ENCODE measurements at regions not wholly inside any gene's neighbourhood (a gene's known extent, or its start where the extent isn't known, plus 50 kb on each side); places are given as distances from the start of the nearest gene placed in this dataset.

DNA sequence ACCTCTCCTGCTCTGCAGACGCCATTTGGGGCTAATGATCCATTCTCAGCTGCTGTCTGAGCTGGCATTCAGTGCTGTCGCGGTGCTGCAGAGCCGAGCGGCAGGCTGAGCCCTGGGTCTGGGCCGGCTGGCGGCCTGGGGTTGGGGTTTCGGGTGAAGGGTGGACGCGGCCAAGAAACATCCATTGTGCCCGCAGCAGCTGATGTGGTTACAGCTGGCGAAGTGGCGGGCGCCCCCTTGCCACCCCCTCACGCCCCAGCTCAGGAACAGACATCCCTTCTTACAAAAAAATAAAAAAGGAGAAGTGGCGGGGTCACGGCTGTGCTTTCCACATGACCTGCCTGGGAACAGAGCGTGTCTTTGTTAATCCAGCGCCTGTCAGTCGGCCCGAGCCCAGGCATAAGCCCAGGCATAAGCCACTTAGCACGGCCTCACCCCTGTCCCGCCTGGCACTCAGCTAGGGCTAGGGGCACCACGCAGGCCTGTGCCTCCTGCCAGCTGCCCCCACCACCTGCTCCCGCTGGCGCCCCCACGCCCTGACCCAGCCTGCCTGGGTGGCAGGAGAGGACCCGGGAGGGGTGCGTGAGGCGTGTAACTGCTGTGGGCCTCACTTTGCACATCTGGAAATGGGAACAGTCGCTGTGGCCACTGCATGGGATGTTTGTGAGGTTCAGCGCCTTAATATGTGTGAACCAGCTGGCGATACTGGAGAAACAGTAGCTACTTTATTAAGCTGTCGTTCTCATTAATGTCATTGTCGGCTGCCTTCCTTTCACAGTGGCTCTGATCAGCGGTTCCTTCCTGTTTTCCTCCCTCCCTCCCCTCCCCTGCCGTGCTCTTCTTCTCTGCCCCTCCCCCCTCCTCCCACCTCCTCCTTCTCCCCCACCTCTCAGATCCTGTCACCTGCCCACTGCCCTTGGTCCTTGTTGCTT is 197.7 kb upstream of the CIBAR2 start:
- DNase-seq (ENCODE audit: low spot score) = no peak

DNA sequence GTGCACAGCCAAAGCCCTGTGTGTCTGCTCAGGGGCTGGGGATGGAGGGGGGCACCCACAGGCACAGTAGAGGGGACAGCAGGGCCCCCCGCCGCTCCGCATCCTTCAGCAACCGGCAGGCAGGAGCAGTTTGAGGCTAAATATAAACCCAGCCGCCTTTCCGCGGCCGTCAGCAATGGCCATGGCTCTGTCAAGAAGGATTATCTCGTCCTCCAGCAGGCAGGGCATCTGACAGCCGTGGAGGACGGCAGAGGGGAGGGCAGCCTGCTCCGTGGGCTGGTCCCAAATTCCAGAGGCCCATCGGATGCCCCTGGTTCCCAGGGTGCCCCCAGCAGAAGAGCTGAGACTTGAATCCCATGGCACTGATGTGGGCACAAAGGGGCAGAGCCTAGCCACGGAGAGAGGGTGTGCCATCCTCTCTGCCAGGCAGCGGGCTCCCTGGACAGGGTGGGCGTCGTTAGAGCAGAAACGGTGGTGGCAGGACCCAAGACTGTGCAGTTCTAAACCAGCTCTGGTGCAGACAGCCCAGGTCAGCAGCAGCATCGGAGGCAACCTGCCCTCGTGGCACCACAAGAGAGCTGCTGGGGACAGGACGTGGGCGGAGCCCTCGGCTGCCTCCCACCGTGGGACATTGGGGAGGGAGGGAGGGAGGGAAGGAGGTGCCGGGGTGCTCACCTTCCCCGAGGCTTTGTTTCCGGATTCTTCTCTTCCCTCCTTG is 198.8 kb upstream of the CIBAR2 start:
- no peak for DNase-seq (ENCODE audit: low spot score)

DNA sequence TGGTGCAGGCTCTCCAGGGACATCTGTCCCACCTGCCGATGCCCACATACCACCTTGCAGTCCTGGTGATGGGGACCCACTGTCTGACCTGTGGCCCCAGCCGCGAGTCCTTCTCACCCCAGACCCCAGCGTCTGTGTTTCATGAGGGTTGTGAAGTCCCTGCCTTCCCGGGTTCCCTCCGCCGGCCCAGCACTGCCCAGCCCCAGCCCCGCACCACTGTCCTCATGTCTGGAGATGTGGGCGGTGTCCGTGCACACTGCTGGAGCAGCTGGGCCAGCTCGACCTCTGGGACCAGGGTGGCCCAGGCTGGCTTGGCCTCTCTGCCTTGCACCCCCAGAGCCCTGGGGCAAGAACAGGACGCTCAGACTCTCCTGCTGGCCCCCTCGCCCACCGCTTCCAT is 199.5 kb upstream of the CIBAR2 start:
- no peak for DNase-seq (ENCODE audit: low spot score)

DNA sequence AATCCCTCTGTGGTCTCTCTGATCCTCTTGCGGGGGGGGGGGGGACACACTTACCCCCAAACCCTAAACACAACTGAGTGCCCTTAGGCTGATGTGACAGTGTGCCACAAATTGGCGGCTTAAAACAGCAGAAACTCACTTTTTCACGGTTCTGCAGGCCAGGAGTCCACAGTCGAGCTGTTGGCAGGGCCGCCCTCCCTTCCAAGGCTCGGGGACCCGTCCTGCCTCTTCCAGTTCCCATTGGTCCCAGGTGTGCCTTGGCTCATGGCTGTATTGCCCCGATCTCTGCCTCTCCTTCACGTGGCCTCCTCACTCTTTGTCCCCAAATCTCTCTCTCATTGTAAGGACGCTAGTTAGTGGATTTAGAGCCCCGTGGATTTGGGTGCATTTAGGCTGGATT is 199.9 kb upstream of the CIBAR2 start:
- DNase-seq (ENCODE audit: low spot score) = no peak

DNA sequence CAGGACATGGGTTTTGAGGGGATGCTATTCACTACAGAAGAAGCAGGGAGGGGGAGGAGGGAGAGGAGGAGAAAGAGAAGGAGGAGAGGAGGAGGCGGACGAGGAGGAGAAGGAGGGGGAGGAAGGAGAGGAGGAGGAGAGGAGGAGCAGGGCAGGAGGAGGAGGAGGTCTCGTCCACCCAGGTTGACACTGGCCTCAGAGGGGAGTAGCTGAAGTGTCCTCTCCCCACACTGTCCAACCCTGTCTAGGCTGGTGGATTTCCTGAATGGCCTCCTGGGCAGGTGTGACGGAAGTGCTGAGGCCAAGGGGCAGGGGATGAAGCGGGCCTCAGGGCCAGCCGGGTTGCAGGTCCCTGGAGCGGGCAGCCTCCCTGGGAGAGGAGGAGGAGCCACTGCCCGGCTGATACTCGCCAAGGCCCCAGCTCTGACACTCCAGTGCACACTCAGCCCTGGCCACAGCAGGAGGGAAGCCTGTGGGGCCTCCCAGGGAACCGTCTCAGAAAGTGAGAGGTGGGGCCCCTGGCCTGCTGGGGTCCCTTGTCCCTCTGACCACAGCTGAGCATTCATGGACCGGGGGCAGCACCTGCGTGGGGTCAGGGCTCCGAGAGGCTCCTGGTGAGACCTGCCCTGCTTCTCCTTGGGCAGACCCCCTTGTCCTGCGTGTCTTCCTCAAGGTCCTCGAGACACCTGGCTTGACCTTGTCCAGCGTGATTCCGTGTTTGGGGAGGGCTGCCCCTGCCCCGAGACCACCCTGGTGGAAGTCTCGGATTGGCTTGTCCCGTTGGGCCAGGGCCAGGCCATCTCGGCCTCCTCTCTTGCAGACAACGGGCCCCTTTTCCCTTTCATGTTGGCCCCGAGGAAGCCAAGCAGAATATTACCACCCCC is 200.6 kb upstream of the CIBAR2 start:
- no peak for DNase-seq (ENCODE audit: low spot score)

DNA sequence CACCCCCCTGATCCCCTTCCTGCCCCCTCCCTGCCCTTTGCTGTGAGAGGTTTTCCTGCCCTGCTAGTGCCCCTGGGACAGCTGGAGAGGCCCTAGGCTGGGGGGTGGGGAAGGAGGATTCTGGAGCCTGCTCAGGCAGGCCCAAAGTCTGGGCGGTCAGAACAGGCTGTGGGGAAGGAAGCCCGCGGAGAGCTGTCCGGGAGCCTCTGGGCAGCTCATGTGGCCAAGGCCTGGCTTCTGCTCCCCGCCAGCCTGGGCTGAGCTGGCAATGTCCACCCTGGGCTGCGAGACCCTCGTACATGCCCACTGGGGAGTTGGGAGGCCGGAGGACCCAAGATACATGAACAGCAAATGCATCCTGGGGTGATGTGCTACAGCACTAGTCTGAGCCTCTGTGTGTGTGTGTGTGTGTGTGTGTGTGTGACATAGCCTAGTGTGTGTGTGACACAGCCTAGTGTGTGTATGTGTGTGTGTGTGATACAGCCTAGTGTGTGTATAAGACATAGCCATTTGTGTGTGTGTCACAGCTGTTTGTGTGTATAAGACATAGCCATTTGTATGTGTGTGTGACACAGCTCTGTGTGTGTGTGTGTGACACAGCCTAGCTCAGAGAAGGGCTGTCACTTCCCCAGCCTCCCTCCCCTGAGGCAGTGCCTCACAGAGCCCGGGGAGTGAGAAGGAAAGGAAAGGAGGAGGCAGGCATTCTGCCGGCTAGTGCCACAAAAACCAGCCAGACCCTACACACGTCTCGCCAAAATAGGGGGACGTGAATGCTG is 201.4 kb upstream of the CIBAR2 start:
- no peak for DNase-seq (ENCODE audit: low spot score)

DNA sequence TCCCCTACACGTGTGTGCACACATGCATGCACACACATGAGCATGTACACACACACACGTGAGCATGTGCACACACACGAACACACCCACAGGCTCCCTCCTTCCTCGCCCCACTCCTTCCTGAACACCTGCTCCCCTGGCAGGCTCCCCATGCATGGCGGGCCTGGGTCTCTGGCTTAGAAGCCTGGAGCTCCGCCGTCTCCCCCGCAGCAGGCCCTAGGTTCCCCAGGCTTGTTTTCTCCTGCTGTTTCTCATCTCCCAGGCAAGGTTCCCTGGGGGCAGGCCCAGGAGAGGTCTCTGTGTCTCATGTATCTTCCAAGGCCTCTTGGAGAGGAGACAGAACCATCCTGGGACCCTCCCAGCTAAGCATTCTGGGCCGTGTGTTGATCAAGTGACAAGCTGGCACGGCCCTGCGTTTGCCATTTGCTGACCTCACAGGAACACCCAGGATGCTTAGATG is 202.3 kb upstream of the CIBAR2 start:
- DNase-seq (ENCODE audit: low spot score) = no peak

DNA sequence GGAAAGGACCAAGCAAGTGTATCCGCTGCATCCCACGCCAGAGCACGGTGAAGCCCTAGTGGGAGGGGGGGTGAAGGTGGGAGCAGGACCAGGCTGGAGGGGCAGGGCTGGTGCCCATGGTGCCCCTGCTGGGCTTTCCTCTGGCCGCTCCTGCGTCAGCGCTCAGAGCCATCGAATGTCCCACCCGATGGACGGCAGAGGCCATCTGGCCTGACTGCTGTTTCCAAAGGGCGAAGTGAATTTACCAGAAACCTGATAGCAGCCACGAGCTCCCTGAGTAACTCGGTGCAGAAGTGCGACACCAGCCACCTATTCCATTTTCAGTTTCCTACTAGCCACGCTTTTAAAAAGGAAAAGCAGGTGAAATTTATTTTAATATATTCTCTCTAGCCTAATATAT is 203.6 kb upstream of the CIBAR2 start:
- DNase-seq (ENCODE audit: low spot score) = no peak

DNA sequence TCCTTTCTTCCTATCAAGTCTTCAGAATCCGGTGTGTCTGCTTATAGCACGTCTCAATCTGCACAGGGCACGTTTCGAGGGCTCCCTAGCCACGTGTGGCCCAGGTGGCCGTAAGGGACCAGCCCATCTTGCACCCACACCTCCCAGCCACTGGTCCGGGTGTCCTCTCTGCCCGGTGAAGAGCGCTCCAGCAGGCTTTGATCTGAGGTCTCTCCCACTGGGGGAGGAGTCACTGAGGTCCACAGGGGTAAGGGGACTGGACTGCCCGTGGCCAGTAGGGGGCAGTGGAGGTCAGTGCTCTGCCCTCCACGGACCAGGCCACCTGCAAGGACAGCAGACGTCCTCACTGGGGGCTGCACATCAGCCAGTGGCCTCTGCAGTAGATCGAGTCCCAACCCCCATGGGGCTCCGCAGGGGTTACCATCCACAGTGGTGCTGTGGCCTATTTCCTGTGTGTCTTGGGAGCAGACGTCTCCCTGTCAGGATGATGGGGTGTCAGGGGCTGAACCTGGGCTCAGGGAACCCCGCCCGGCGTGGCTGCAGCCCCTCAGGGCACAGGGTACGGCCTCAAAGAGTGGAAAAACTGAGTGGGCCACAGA is 204.1 kb upstream of the CIBAR2 start:
- peak; percentile 77 for DNase-seq (ENCODE audit: low spot score)

DNA sequence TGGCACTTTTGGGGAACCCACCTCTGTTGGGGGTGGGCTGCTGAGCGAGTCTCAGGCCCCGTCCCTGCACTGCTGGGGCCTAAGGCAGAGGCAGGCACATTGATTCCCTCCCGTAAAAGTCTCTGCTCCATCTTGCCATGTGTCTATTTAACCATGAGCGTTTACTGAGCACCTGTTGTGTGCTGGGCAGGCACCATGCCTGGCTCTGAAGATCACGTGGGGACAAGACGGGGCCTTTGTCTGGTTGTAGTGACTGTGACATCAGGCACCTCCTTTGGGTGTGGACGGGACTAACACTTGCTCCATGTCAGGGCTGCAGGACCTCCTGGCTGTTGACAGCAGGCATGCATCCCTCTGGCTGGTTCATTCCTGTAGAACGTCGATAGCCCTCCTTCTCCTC is 204.7 kb upstream of the CIBAR2 start:
- DNase-seq (ENCODE audit: low spot score) = no peak

DNA sequence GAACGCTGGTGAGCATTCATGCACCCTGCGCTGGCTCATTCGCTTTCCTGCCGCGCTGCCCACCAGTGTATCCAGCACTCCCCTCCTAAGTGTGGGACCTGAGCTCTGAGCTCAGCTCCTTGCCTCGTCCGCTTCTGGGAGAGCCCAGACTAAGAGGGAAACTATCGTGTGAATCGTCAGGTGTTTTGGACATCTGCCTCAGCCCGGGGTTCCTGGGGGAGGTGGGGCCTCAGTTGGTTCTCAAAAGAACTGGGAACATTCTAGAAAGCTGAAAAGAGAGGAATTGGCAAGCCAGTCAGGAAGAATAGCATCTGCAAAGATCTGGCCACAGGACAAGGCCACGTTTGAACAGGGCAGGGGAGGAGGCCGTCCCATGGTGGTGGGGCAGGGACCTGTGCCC is 205.4 kb upstream of the CIBAR2 start:
- no peak for DNase-seq (ENCODE audit: low spot score)

DNA sequence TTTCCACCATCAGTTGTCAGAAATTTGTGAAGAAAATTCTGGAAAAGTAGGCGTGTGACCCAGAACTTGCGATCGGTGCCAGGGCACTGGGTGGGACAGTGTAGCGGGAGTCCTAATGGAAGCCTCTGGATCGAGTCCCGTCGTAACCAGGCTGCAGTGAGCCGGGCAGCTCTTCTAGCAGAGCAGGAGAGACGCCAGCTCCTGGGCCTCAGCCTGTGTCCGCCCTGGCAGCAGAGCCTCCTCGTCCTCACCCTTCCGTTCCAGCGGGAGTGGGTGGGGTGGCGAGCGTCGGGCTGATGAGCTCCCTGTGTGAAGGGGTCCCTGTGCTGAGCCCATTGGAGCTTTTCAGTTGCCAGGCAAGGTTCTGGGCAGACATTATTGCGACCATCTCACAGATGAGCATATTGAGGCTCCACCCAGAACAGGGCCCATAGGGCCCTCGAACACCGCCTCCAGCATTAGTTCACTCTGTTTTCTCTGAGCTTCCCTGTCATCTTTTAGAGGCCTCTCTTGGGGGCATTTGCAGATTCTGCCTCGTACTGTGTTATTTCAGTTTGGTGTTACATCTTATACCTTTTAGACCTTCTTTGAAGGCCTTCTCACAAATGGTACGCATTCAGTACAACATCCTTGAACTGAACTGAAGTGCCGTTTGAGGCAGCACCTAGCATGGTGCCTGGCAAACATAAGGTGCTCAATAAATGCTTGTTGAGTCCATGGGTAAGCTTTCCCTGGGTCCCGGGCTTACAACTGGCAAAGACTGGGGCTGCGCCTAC is 207.1 kb upstream of the CIBAR2 start:
- no peak for DNase-seq (ENCODE audit: low spot score)

DNA sequence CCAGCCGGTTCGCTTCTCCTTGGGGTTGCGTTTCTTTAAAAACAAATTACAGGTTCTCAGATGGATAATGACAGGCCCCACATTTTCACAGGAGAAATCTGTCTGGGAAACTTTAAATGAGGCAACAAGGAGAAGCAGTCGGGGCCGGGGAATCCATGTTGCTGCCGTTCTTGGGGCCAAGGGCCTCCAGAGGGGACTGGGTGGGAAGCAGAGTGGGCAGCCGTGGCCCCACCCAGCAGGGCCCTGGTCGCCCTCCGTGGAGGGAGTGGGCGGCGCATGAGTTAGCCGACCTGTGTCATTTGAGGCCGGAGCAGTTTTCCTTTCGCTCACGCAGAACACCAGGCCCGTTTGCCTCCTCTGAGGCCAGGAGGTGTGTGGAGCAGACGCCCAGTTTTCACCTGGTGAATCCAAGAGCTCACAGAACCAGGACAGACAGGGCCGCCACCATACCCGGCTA is 207.7 kb upstream of the CIBAR2 start:
- no peak for DNase-seq (ENCODE audit: low spot score)

DNA sequence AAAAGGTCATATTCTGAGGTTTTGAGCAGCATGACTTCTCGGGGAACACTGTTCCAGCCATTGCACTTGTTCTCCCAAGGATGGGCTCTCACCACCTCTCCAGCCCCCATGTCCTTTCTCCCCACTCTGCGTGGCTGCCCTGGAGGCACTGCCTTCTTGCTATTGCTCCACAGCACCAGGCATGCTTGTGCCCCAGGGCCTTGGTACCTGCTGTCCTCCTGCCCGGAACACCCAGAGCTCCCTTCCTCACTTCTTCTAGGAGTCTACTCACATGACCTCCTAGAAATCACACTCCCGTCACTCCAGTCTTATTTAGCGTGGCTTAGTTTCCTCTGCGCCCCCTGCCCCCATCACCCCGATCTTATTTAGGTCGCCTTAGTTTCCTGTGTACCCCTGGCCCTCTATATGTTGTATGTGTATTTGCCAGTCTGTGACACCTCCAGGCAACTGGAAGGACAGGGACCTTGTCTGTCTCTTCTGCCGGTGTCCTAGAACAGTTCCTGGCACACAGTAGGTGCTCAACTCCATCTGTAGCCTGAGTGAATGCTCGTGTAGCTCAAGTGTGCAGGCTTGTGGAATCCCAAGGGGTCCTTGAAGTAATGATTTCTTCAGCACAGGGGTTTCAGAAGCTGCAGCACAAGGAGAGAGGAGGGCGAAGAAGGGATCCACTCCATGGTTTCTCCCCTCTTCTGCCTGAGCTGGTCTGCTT is 208.6 kb upstream of the CIBAR2 start:
- DNase-seq (ENCODE audit: low spot score) = no peak

DNA sequence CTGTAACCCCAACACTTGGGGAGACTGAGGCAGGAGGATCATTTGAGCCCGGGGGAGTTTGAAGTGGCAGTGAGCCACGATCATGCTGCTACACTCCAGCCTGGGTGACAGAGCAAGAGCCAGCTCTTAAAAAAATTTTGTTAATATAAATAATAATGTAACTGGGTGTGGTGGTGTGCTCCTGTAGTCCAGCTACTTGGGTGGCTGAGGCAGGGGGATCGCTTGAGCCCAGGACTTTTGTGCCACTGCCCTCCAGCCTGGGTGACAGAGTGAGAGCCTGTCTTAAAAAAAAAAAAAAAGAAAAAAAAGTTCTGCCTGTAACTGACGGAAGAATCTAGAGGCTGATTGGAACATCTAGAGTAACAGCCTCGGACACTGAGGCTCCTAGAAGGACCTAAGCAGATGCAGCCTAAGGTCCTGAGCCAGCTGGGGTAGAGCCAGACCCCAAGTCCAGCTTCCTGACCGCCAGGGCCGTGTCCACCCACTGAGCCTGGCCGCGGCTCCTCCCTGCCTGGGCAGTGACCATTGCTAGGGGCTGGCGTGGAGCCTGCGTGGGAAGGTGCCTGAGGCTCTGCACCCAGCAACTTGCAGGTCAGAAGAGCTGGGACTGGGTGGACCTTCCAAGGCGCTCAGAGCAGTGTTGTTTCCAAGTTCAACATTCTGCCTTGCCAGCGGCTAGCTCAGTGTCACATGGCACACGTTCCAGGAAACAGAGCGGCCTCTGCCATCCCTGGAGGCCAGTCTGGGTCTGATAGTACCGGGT is 209.4 kb upstream of the CIBAR2 start:
- peak; percentile 61 for DNase-seq (ENCODE audit: low spot score)

DNA sequence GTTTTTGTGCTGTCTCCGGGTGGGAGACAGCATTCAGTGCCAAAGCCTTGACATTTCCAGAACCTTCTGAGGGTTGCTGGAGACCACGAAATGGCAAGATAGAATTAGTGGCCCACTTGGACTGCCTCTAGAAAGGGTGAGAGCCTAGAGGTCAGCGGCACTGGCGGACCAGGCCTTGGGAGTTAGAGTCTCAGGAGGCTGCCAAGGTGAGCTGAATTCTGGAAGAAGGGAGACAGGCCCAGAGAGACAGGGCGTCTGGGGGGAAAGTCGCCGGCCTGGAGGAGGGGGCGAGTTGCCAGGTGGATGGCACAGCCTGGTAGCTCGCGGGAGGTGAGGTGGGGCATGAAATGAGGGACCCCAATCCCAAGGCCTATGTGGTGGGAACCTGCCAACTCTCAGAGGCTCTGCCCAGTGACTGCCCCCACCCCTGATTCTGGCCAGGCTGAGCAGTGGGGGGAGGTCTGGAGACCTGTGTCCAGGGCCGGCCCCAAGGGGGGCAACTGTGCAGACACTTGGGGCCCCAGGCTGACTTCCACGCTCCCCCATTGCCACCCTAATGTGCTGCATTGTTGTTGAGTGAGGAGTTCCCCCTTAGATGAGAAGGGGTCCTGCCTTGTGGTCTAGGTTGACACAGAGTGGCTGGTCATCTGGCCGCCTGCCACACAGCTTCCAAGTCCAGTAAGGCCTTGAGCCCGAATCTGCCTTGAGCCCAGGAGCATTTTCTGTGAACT is 211.1 kb upstream of the CIBAR2 start:
- no peak for DNase-seq (ENCODE audit: low spot score)

DNA sequence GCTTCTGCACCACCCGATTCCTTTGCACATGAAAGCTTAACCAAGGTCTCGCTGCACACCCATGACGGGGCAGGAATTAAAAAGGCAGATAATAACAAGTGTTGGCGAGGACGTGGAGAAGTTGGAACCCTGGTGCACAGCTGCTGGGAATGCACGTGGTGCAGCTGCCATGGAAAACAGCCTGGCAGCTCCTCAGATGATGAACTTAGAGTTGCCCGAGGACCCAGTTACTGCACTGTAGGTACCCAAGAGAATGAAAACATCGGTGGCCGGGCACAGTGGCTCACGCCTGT is 211.6 kb upstream of the CIBAR2 start:
- no peak for DNase-seq (ENCODE audit: low spot score)

DNA sequence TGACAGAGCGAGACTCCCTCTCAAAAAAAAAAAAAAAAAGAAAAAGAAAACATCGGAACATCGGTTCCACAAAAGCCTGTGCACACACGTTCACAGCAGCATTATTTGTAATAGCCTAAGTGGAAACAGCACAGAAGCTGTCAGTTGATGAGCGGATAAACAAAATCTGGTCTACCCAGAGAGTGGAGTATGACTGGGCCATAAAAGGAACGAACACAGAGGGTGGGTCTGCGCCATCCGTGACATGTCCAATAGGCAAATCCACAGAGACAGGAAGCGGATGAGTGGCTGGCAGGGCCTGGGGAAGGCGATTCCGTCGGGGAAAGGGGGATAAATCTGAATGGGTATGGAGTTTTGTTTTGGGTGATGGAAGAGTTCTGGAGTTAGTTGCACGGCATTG is 212.2 kb upstream of the CIBAR2 start:
- no peak for DNase-seq (ENCODE audit: low spot score)

Measured in H4 (cell line).